Keratinocyte (primary cell): ENCODE measurements at regions not wholly inside any gene's neighbourhood (a gene's known extent, or its start where the extent isn't known, plus 50 kb on each side); places are given as distances from the start of the nearest gene placed in this dataset.

Experiments used
- DNase-seq: peaks from one replicate; pipeline ENCODE4 v3.0.0-alpha.2; 2011; ENCODE audit warnings: low read depth, missing footprints, low spot score
- FAIRE-seq: peaks from 2 replicates; lab custom pipeline; 2011; peaks lifted over from hg19 to GRCh38; lab: Jason Lieb, UNC
- H2AFZ ChIP-seq: 2 replicates; pipeline ENCODE4 v1.6.0; 2012; ENCODE audit warnings: low read length, control low read depth, inconsistent platforms; ENCODE audit not compliant: control insufficient read depth
- H3K27ac ChIP-seq: 2 replicates; pipeline ENCODE4 v1.5.1; 2011; ENCODE audit warnings: low read length; ENCODE audit not compliant: control insufficient read depth, insufficient read depth
- H3K27me3 ChIP-seq: 3 replicates; pipeline ENCODE4 v1.6.0; 2011; ENCODE audit warnings: low read length; ENCODE audit not compliant: control insufficient read depth, insufficient read depth; ENCODE audit errors: extremely low read depth
- H3K36me3 ChIP-seq, 2 experiments: 2 replicates in 1 of 2; 3 replicates in 1 of 2; pipeline ENCODE4 v1.5.1; 2011; ENCODE audit warnings: low read length in 2 of 2, mild to moderate bottlenecking in 1 of 2; ENCODE audit not compliant: control insufficient read depth in 2 of 2, insufficient read depth in 2 of 2; ENCODE audit errors: extremely low read depth in 1 of 2
- H3K4me1 ChIP-seq: 3 replicates; pipeline ENCODE4 v1.5.1; 2011; ENCODE audit warnings: low read length; ENCODE audit not compliant: control insufficient read depth, insufficient read depth; ENCODE audit errors: extremely low read depth
- H3K4me2 ChIP-seq: 3 replicates; pipeline ENCODE4 v1.6.0; 2011; ENCODE audit warnings: low read depth, low read length; ENCODE audit not compliant: control insufficient read depth, insufficient read depth; ENCODE audit errors: extremely low read depth
- H3K4me3 ChIP-seq, 3 experiments: fragments of 200-600 bp in 1 of 3; sonication (generic) in 1 of 3; 2 replicates in 2 of 3; 3 replicates in 1 of 3; pipeline ENCODE4 v1.5.1; 2011 to 2016; ENCODE audit warnings: low read length in 3 of 3, mild to moderate bottlenecking in 3 of 3, control low read depth in 2 of 3, inconsistent platforms in 1 of 3, low read depth in 1 of 3, mixed read lengths in 1 of 3, mixed run types in 1 of 3, moderate library complexity in 1 of 3; ENCODE audit not compliant: control insufficient read depth in 2 of 3, insufficient read depth in 2 of 3; ENCODE audit errors: extremely low read depth in 1 of 3
- H3K79me2 ChIP-seq: 2 replicates; pipeline ENCODE4 v1.6.0; 2012; ENCODE audit warnings: low read length; ENCODE audit not compliant: control insufficient read depth, insufficient read depth
- H3K9ac ChIP-seq: 3 replicates; pipeline ENCODE4 v1.6.0; 2011; ENCODE audit warnings: low read length; ENCODE audit not compliant: control insufficient read depth, insufficient read depth; ENCODE audit errors: extremely low read depth
- H3K9me1 ChIP-seq: 3 replicates; pipeline ENCODE4 v1.6.0; 2011; ENCODE audit warnings: low read length; ENCODE audit not compliant: control insufficient read depth, insufficient read depth; ENCODE audit errors: extremely low read depth
- H3K9me3 ChIP-seq: 2 replicates; pipeline ENCODE4 v1.5.1; 2012; ENCODE audit warnings: low read depth, low read length; ENCODE audit not compliant: control insufficient read depth
- H4K20me1 ChIP-seq: 3 replicates; pipeline ENCODE4 v1.6.0; 2011; ENCODE audit warnings: low read length; ENCODE audit not compliant: control insufficient read depth, insufficient read depth; ENCODE audit errors: extremely low read depth
- CTCF ChIP-seq, 3 experiments: IDR thresholded peaks in 1 of 3; conservative IDR thresholded peaks in 1 of 3; optimal IDR thresholded peaks in 1 of 3; 2 replicates in 2 of 3; 3 replicates in 1 of 3; pipeline versions ENCODE3 to v1.5.1; 2011; ENCODE audit warnings: low read length in 3 of 3, mild to moderate bottlenecking in 3 of 3, moderate library complexity in 2 of 3, control low read depth in 1 of 3, inconsistent platforms in 1 of 3; ENCODE audit not compliant: insufficient read depth in 2 of 3; ENCODE audit errors: extremely low read depth in 1 of 3
- EZH2 ChIP-seq: IDR thresholded peaks from one replicate; pipeline ENCODE4 v1.6.1; 2012; ENCODE audit warnings: inconsistent platforms, mild to moderate bottlenecking, low read length, moderate library complexity
- dilution Hi-C: fragments of 300-500 bp; cut with MboI; formaldehyde crosslinking; loops from one replicate; pipeline ENCODE4 v1.7.0; 2020; ENCODE audit warnings: low sequenced_read_pairs; ENCODE audit not compliant: extremely low pct_ligation_motif_present

GRCh38 chr13:64099994-64100393 lies 2684.3 kb upstream of the PCDH20 start:
- dilution Hi-C loops = no loop called here
- Histone ChIP-seq H3K9me3 (no peaks in the 10 kb centered on the region), H3K4me3 (no peak overlapping the region), H3K4me1 (no peaks in the 10 kb centered on the region), H3K4me2 (no peak overlapping the region), H3K9ac (no peak overlapping the region), H4K20me1 (no peaks in the 10 kb centered on the region), H3K36me3 (no peaks in the 10 kb centered on the region), H3K79me2 (no peaks in the 10 kb centered on the region), H2AFZ (no peak overlapping the region), H3K9me1 (no peaks in the 10 kb centered on the region), H3K27ac (no peak overlapping the region), H3K27me3 (no peaks in the 10 kb centered on the region)
- TF ChIP-seq EZH2 (no peak), CTCF (optimal IDR thresholded peaks at IDR 0.05 in 1 of 3, IDR thresholded peaks at IDR 0.05 in 1 of 3, conservative IDR thresholded peaks at IDR 0.05 in 1 of 3; ENCODE audit: extremely low read depth in 1 of 3, insufficient read depth in 2 of 3, low read length in 3 of 3) (no peak)
- FAIRE-seq = no peak
- no peak for DNase-seq

GRCh38 chr13:64090311-64090710 lies 2674.7 kb upstream of the PCDH20 start:
- no peak overlapping the region for H2AFZ ChIP-seq
- no peak overlapping the region for H3K27ac ChIP-seq
- no peaks in the 10 kb centered on the region for H3K9me1 ChIP-seq
- H3K4me2 ChIP-seq = no peak overlapping the region
- H3K27me3 ChIP-seq = no peaks in the 10 kb centered on the region
- no peaks in the 10 kb centered on the region for H3K9me3 ChIP-seq
- FAIRE-seq = no peak
- dilution Hi-C loops = no loop called here
- H3K36me3 ChIP-seq = no peaks in the 10 kb centered on the region
- H3K9ac ChIP-seq = no peak overlapping the region
- no peak for TF ChIP-seq EZH2
- TF ChIP-seq CTCF (optimal IDR thresholded peaks at IDR 0.05 in 1 of 3, IDR thresholded peaks at IDR 0.05 in 1 of 3, conservative IDR thresholded peaks at IDR 0.05 in 1 of 3; ENCODE audit: extremely low read depth in 1 of 3, insufficient read depth in 2 of 3, low read length in 3 of 3) = no peak
- no peaks in the 10 kb centered on the region for H3K79me2 ChIP-seq
- no peak overlapping the region for H3K4me3 ChIP-seq
- no peaks in the 10 kb centered on the region for H3K4me1 ChIP-seq
- H4K20me1 ChIP-seq = no peaks in the 10 kb centered on the region
- DNase-seq = no peak
